HG03095 (cell line): ENCODE measurements at regions not wholly inside any gene's neighbourhood (a gene's known extent, or its start where the extent isn't known, plus 50 kb on each side); places are given as distances from the start of the nearest gene placed in this dataset.

Experiments
- ATAC-seq: cut with Tn5 transposase; IDR thresholded peaks from one replicate; pipeline ENCODE4 v1.9.1; 2021; ENCODE audit warnings: moderate library complexity; ENCODE audit not compliant: unreplicated experiment

- ATAC-seq, result no peak
These were observed 108.2 kb downstream of the NCOR2 start for GRCh38 chr12:124458992-124459851.

DNA sequence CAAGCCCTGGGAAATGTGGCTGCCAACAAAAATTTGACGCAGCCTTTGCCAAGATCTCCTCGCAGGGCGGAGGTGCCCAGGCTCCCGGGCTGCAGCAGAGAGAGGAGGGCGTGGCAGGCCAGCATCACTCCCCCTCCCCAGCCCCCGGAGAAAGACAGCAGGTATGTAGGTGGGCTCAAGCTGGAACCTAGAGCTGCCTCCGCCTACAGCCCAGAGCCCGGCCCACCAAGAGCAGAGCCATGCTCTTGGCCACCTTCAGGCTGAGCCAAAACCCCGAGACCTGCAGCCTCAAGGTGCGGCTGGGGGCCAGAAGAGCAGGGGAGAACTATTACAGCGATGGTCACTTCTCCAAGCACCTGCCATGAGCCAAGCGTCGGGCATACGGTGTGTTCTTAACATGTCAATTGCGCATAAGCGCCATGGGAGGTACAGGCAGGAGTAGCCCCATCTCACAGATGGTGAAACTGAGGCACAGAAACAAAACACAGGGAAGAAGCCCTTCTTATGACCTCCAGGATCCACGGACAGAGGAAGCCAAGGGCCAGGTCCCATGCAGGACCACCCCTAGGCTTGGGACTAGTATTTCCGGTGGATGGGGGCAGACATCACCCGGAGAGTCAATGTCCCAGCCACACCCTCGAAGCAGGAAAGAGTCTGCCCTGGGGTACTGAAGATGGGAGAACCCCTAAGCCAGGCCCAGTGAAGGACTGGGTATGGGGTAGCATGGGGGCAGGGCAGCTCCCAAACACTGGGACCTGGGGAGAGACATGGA lies 109.0 kb downstream of the NCOR2 start:
- no peak for ATAC-seq

DNA sequence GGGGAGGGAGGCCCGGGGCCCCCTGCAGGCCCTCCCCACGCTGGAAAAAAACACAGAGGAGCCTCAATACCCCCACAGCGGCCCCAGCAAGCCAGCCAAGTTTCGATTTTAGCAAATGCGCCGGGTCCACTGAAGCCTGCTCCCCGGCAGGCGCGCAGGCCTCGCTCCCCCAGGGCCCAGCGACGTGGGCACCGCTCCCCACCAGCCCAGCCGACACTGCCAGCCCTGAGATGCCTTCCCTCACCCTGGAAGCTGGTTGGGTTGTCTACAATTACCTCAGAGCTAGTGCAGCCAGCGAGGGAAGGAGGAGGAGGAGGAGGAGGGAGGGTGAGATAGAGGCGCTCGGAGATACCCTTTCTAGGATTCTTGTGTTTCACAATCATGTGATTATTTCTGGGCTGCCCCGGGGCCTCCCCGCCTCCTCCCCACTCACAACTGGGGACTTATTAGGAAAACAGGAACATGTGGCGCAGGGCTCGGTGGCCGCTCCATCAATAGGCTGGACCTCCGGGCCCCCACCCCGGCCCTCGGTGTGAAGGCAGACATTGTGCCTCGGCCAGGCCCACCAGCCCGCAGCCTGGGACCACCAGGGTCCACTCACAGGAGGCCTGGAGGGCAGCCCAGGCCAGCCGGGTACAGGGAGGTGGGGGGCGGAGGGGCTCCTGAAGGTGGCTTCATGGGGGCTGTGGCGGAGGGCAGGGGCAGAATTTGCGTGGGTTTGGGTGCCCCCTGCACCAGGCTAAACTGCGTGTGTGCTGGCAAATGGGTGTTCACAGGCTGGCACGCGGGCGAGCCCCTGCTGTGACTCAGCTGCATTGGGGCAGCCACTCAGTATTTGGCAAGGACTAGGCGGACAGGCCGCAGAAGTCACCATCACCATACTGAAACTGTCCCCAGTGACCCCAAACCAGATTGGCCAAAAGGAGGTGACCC lies 109.9 kb downstream of the NCOR2 start:
- no peak for ATAC-seq

- ATAC-seq, result peak; percentile 23
These were observed 110.7 kb downstream of the NCOR2 start for GRCh38 chr12:124456652-124457152.

DNA sequence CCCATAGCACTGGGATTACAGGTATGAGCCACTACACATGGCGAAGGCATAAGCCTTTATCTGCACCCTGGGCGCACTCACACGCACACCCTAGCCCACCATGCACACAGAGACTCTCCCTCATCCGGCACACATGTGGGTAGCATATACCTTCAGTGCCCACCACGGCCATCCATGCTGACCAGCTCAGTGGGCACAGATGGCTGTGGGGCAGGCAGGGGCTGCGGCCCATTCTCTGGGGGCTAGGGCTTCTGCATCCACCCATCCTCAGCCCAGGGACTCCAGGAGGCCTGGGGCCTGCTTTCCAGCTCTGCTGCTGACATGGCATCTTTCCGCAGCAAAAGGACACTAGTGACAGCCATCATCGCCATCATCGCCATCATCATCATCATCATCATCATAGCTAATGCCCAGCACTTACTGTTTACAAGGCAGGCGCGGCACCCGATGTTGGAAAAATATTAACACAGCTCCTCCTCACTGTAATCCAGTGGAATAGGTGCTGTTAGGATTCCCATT lies 111.2 kb downstream of the NCOR2 start:
- ATAC-seq, result no peak

GRCh38 chr12:124455336-124455735 lies 112.1 kb downstream of the NCOR2 start:
- no peak for ATAC-seq

GRCh38 chr12:124454735-124455134 lies 112.7 kb downstream of the NCOR2 start:
- ATAC-seq, result no peak

- ATAC-seq, result no peak
These were observed 113.1 kb downstream of the NCOR2 start for GRCh38 chr12:124454352-124454725.

DNA sequence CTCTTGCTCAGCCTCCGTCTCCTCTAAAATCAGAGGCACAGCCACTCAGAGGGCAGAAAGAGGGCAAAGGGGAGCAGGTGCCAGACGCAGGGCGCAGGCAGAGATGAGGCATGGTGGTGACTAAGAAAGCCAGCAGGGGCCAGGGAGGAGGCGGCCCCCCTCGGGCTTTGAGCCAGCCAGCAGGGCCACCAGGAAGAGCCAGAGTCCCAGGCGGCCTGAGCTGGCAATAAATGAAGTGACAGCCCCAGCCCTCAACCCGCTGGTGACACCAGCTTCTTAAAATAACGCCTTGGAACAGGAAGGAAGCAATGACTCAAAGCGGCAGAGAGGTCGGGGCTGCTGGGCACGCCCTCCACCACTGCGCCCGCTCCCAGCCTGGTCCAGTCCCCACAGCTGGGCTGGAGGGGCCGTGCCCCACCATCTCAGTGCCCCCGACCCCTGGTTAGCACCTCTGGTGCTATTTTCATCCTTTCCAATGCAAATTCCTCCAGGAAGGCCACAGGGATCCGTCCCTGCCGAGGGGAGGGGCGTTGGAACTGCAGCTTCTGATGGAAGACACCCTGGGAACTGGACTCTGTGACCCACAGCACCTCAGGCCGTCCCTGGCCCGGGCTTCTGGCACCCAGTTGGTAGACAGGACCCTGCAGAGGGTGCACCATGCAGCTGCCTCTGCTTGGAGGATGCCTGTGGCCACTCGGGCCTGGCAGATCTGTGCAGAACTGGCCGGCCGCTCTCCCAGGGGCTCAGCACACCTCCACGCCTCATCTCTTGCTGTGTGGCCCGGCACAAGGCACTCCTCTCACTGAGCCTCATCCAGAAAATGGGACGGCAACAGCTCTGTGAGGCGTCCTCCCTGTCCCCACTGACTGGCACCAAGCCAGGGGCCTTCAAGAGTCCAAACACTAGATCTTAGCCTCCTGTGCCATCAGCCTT lies 113.7 kb downstream of the NCOR2 start:
- peak; percentile 63 for ATAC-seq

DNA sequence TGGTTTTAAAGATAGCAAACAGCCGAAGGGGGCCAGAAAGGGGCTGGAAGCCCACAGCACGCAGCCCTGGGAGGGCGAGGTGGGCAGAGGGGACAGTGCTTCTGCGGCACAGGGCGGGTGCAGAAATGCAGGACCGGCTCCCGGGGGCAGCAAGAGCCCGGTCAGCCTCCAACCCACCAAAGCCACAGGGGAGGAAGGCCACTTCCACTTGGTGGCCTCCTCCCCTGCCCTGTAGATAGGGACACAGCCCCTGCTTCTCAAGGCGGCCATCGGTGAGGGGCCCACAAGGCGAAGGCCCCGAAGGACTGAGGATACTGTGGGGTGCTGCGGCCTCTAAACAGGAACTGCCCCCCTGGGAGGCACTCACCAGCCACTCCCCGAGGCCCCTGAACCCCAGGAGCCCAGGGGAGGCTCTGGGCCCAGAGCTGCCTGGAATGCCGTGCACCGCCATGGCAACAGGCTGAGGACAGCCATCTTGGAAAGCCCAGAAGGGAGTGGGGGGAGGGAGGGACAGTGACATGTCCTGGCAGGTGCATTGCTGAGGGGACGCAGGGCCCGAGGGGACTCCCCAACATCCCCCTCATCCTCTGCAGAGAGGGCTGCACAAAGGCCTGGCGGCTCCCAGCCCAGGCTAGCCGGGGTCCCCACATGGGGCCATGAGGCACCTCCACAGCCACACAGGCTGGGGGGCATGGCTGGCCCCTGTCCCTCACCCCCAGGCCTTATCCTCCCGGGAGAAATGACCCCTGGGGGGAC lies 114.7 kb downstream of the NCOR2 start:
- ATAC-seq, result no peak

GRCh38 chr12:124451637-124452243 lies 115.7 kb downstream of the NCOR2 start:
- no peak for ATAC-seq

GRCh38 chr12:124451016-124451415 lies 116.4 kb downstream of the NCOR2 start:
- no peak for ATAC-seq

- ATAC-seq, result no peak
These were observed 117.0 kb downstream of the NCOR2 start for GRCh38 chr12:124450376-124450750.

- no peak for ATAC-seq
These were observed 117.6 kb downstream of the NCOR2 start for GRCh38 chr12:124449623-124450375.

DNA sequence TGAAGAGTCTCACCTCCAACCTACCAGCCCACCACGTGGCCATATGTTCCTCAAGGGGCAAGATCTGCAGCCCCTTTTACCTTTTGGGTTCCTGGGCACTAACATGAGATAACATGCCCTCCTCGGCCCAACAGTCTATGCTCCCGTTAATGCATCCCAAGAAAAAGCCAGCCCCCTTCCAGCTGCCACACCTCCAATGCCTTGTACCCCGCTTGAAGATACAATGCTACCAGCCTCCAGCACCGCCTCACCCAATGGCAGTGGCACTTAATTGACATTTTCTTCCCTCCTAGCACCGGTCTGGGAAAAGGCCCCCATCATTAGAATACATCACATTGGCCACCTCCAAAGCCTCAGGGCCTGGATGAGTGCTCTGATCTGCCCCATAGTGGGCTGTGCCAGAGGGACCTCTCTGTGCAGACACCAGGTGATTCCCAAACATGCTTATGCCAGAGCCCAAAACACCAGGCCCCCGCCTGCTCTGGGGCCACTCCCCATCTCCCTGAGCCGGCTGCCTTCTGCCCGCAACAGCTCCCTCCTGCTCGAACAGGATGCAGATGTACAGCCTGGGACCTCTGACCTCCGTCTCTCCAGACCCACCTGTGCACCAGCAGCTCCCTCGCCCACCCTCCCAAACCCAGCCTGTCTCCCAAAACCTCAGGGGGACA lies 118.3 kb downstream of the NCOR2 start:
- ATAC-seq, result no peak

GRCh38 chr12:124448241-124448954 lies 119.0 kb downstream of the NCOR2 start:
- no peak for ATAC-seq

DNA sequence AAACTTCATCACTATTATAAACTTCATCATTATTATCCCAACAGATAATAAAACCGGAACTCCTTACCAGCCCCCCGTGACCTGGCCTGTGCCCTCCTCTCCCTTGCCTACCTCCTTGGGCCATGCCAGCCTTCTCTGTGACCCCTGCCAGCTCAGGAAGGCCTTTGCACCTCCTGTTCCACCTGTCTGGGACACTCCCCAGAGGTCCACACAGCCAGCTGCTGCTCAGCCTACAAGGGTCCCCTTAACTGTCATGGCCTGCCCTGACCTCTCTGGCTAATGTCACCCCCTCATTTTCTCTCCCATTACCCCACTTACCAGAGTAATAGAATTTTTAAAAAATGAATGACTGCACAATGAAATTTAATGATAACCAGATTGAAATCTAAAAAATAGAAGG lies 121.0 kb downstream of the NCOR2 start:
- no peak for ATAC-seq
